KG1 (cell line): ENCODE measurements at regions not wholly inside any gene's neighbourhood (a gene's known extent, or its start where the extent isn't known, plus 50 kb on each side); places are given as distances from the start of the nearest gene placed in this dataset.
"Not testable (repeated sequence)": the region's sequence is repeated elsewhere in the genome, so short reads cannot be mapped to it uniquely, and the experiment has no call there.

Experiments
- DNase-seq: peaks from one replicate; lab custom pipeline; 2025; lab: John Stamatoyannopoulos, UW

GRCh38 chr1:121573881-121574504, 389.2 kb downstream of the SRGAP2C start:
- DNase-seq, result not testable (repeated sequence)

- not testable (repeated sequence) for DNase-seq
These were observed 389.7 kb downstream of the SRGAP2C start for GRCh38 chr1:121574505-121574899.

GRCh38 chr1:121582898-121583297, 398.1 kb downstream of the SRGAP2C start:
- DNase-seq, result not testable (repeated sequence)

- DNase-seq, result no peak
These were observed 401.8 kb downstream of the SRGAP2C start for GRCh38 chr1:121586369-121587229.

GRCh38 chr1:121587230-121587569, 402.4 kb downstream of the SRGAP2C start:
- no peak for DNase-seq

GRCh38 chr1:121587777-121588176, 403.0 kb downstream of the SRGAP2C start:
- no peak for DNase-seq

- no peak for DNase-seq
These were observed 409.3 kb downstream of the SRGAP2C start for GRCh38 chr1:121594096-121594495.

- no peak for DNase-seq
These were observed 410.3 kb downstream of the SRGAP2C start for GRCh38 chr1:121595089-121595488.

- not testable (repeated sequence) for DNase-seq
These were observed 420.2 kb downstream of the SRGAP2C start for GRCh38 chr1:121604843-121605444.

GRCh38 chr1:121607499-121607898, 422.7 kb downstream of the SRGAP2C start:
- DNase-seq, result not testable (repeated sequence)
